Coronary artery (tissue), 2 donors: ENCODE measurements at regions not wholly inside any gene's neighbourhood (a gene's known extent, or its start where the extent isn't known, plus 50 kb on each side); places are given as distances from the start of the nearest gene placed in this dataset.

Source experiments
- DNase-seq: peaks from one replicate; pipeline ENCODE4 v3.0.0-alpha.2; 2017; ENCODE audit warnings: low spot score
- H3K27ac ChIP-seq, 2 donors: fragments of 200-600 bp; sonication (generic); one replicate each; pipeline ENCODE4 v1.5.1; 2016 to 2019
- H3K4me3 ChIP-seq: fragments of 200-600 bp; sonication (generic); 2 replicates; pipeline ENCODE4 v1.5.1; 2016; ENCODE audit warnings: mild to moderate bottlenecking, moderate library complexity
- TF ChIP-seq, protein P1 (sequence below): fragments of 200-600 bp; sonication (generic); IDR thresholded peaks from one replicate; pipeline ENCODE4 v1.5.1; 2019; ENCODE audit warnings: antibody characterized with exemption

DNA sequence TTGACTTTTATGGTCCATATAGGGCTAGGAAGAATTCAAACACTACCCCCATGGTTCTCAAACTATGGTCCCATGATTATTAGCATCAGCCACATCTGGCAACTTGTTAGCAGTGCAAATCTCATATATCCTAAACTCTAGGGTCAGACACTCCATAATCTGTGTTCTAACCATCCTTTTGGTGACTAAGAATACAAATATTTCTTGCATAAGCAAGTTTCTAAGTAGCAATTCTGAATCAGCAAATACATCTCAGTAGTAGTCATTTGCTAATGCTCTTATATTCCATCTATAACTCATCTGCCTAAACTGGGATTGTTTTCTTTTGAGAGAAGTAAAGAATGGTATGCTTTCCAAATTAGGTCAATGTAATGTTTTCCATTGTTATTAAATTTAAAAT lies 447.3 kb downstream of the TMX3 start:
- no peak for DNase-seq
- no peak overlapping the region for H3K27ac ChIP-seq
- H3K4me3 ChIP-seq, result no peak overlapping the region
- TF ChIP-seq, protein P1, sequence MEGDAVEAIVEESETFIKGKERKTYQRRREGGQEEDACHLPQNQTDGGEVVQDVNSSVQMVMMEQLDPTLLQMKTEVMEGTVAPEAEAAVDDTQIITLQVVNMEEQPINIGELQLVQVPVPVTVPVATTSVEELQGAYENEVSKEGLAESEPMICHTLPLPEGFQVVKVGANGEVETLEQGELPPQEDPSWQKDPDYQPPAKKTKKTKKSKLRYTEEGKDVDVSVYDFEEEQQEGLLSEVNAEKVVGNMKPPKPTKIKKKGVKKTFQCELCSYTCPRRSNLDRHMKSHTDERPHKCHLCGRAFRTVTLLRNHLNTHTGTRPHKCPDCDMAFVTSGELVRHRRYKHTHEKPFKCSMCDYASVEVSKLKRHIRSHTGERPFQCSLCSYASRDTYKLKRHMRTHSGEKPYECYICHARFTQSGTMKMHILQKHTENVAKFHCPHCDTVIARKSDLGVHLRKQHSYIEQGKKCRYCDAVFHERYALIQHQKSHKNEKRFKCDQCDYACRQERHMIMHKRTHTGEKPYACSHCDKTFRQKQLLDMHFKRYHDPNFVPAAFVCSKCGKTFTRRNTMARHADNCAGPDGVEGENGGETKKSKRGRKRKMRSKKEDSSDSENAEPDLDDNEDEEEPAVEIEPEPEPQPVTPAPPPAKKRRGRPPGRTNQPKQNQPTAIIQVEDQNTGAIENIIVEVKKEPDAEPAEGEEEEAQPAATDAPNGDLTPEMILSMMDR, result no peak

DNA sequence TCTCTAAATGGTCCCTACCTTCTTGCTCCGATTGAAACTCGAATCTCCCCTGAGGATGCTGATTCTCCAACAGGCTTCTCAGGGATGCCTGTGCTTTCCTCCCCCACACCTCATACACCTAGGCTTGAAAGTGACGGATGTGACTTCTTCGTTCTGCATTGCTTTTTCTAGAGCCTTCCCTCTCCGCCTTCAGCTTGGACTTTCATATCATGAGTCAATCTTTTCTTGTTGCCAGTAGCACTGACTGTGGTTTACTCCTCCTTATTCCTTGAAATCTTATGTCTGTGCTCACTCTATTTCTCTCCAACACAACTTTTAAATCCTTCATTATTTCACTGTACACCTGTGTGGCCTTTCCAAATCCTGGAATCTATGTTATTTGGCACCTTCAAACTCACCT lies 451.4 kb downstream of the TMX3 start:
- no peak for DNase-seq
- Histone ChIP-seq H3K4me3 (no peak overlapping the region), H3K27ac (no peak overlapping the region)
- TF ChIP-seq, protein P1, result no peak

DNA sequence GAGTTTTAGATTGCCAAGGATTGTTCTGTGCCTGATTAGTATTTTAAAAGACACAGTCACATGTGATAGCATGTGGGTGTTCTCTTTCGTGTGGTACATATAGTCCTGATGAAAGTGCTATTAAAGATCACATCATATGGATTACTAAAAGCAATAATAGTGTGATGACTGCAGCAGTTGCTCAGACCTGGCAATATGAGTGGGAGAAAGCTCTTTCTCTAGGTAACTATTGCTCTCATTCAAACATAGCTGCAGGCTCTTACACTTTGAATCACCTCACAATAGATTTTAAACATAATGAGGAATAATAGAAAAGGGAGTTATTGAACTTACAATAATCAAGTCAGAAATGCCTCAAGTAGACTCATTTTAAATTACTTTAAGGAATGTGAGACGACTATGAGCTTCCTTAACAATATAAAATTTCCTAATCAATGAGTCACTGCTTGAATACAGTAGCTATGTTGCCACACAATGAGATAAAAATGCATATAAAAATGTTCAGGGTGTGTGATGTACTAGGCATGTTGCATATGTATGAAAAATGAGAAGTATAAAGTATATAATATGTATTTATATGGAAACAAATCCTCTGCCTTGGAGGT lies 452.1 kb downstream of the TMX3 start:
- TF ChIP-seq, protein P1, result no peak
- DNase-seq, result no peak
- H3K4me3 ChIP-seq, result no peak overlapping the region
- no peak overlapping the region for H3K27ac ChIP-seq

DNA sequence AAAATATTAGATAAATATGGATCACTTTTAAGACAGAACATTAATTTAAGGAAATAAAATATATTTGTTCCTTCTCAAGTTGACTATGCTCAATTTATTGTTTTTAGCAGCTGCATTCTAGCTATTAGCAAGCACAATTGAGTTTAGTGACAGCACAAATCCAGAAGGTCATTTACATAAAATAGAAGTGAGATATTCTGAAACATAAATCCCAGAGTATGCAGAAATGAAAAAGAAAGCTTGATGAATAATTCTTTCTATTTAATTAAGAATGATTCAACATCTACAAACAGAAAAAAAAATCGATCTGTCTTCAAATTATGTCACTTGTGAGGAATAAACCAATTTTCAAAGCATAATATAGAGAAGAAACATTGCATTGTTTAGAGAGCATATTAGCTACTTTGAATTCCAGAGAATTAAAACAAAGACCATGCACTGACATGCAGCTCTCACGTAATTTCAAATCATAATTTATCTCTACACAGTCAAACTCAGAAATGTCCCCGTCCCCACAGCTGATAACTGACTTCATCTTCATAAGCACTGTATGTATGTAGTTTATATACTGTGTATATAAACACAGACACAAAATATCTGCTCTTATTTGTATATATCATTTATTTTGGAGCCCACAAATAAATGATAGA lies 458.4 kb downstream of the TMX3 start:
- Histone ChIP-seq H3K27ac (no peak overlapping the region), H3K4me3 (no peak overlapping the region)
- DNase-seq, result no peak
- TF ChIP-seq, protein P1, result no peak

DNA sequence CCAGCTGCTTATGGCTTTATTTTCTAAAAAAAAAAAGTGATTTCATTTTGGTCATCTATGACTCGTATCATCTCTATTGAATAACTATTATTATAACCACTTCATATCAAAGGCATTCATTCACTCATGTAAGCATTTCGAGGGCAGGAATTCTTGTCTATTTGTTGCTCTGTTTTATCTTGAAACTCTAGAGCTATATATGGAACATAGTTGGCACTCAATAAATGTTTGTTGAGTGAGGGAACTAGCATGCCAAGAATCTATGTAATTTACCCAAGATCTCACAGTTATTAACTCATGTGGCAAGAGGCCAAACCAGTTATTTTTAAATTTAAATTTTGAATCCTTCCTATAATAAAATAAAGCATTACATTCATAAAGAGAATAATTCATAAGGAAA lies 470.1 kb downstream of the TMX3 start:
- no peak overlapping the region for H3K4me3 ChIP-seq
- TF ChIP-seq, protein P1, result no peak
- H3K27ac ChIP-seq, result no peak overlapping the region
- no peak for DNase-seq

DNA sequence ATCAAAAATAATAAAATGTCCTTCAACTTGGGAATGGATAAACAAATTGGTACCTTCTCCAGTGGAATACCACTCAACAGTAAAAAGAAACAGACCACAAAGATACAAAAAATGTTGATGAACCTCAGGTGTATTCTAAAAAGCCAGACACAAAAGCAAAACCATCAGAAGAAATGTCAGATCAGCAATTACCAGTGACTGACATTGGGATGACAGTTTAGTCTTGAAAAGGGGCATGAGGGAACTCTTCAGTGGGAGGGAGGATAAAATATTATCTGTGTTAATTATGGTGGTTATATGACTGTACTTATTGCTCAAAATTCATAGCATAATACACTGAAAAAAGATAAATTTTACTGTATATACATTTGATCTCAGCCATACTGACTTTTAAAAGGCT lies 473.0 kb downstream of the TMX3 start:
- DNase-seq, result no peak
- Histone ChIP-seq H3K4me3 (no peak overlapping the region), H3K27ac (no peak overlapping the region)
- TF ChIP-seq, protein P1, result no peak

DNA sequence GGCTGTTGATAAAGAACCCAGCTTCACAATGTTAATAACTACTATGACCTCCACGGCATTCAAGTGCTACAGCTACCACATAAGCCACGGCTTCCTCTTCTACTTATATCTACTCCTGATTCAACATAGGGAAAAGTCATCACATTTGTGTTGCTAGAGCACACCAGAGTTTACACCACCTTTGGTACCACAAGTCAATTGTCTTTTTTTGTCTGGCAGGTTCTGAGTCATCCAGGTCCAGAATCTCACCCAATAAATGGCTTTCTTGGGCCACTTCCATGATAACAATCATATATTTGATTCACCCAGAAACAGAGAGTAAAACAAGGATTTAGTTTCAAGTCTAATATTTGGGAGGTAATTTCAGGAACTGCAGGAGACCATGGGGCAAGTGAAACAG lies 480.2 kb downstream of the TMX3 start:
- Histone ChIP-seq H3K27ac (no peak overlapping the region), H3K4me3 (no peak overlapping the region)
- TF ChIP-seq, protein P1, result no peak
- DNase-seq, result no peak
